ENCODE measurements at regions not wholly inside any gene's neighbourhood (a gene's known extent, or its start where the extent isn't known, plus 50 kb on each side); places are given as distances from the start of the nearest gene placed in this dataset.

DNA sequence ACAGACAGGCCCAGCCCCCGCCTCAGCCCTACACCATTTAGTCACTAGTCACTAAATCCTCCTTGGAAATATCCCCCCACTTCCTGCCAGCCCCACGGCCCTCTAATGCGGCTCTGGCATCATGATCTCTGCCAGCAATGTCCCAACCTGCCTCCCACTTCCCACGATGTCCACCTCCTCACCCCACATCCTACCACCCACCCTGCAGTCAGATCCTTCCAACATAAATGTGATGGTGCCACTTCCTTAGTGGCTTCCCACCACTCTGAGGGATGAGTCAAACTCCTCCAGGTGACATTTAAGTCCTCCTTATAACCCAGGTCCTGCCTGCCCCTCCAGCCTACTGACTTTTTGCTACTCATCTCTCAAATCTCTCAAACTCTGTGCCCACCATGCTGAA is 167.5 kb downstream of the SHQ1 start:
- TF ChIP-seq, protein P1, sequence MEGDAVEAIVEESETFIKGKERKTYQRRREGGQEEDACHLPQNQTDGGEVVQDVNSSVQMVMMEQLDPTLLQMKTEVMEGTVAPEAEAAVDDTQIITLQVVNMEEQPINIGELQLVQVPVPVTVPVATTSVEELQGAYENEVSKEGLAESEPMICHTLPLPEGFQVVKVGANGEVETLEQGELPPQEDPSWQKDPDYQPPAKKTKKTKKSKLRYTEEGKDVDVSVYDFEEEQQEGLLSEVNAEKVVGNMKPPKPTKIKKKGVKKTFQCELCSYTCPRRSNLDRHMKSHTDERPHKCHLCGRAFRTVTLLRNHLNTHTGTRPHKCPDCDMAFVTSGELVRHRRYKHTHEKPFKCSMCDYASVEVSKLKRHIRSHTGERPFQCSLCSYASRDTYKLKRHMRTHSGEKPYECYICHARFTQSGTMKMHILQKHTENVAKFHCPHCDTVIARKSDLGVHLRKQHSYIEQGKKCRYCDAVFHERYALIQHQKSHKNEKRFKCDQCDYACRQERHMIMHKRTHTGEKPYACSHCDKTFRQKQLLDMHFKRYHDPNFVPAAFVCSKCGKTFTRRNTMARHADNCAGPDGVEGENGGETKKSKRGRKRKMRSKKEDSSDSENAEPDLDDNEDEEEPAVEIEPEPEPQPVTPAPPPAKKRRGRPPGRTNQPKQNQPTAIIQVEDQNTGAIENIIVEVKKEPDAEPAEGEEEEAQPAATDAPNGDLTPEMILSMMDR (IDR thresholded peaks at IDR 0.05): no peak
- TF ChIP-seq POLR2AphosphoS5 (IDR thresholded peaks at IDR 0.05) (no peak), EP300 (IDR thresholded peaks at IDR 0.05) (no peak)

Data from gastroesophageal sphincter (tissue), 3 donors.